ENCODE measurements at regions not wholly inside any gene's neighbourhood (a gene's known extent, or its start where the extent isn't known, plus 50 kb on each side); places are given as distances from the start of the nearest gene placed in this dataset.

- TF ChIP-seq CTCF (IDR thresholded peaks at IDR 0.05) (no peak), POLR2A (IDR thresholded peaks at IDR 0.05) (no peak)
Observed at GRCh38 chr12:91613223-91613779, 430.7 kb upstream of the DCN start.
